ENCODE measurements at regions not wholly inside any gene's neighbourhood (a gene's known extent, or its start where the extent isn't known, plus 50 kb on each side); places are given as distances from the start of the nearest gene placed in this dataset.
A peak's percentile ranks its signal among the peaks of the same experiment; 100 is the strongest.

GRCh38 chr2:177314722-177315264, 50.3 kb upstream of the NFE2L2 start:
- DNase-seq, result no peak

- no peak for DNase-seq
Observed at GRCh38 chr2:177315364-177315763, 50.8 kb upstream of the NFE2L2 start.

- DNase-seq, result no peak
Observed at GRCh38 chr2:177316756-177317155, 52.2 kb upstream of the NFE2L2 start.

- DNase-seq, result no peak
Observed at GRCh38 chr2:177317443-177317842, 52.9 kb upstream of the NFE2L2 start.

GRCh38 chr2:177317857-177318256, 53.3 kb upstream of the NFE2L2 start:
- DNase-seq, result no peak

GRCh38 chr2:177318613-177319012, 54.1 kb upstream of the NFE2L2 start:
- DNase-seq, result no peak

GRCh38 chr2:177320596-177320995, 56.1 kb upstream of the NFE2L2 start:
- DNase-seq, result no peak

GRCh38 chr2:177322801-177323261, 58.3 kb upstream of the NFE2L2 start:
- no peak for DNase-seq

- DNase-seq, result no peak
Observed at GRCh38 chr2:177324797-177325196, 60.3 kb upstream of the NFE2L2 start.

- DNase-seq, result no peak
Observed at GRCh38 chr2:177325554-177325953, 61.0 kb upstream of the NFE2L2 start.

GRCh38 chr2:177326005-177326404, 61.5 kb upstream of the NFE2L2 start:
- no peak for DNase-seq

- DNase-seq, result no peak
Observed at GRCh38 chr2:177326591-177326990, 62.1 kb upstream of the NFE2L2 start.

- peak in 2 of 6 experiments; percentile 6 to 7 for DNase-seq
Observed at GRCh38 chr2:177327009-177327408, 62.5 kb upstream of the NFE2L2 start.

- DNase-seq, result no peak
Observed at GRCh38 chr2:177328056-177328455, 63.5 kb upstream of the NFE2L2 start.

- peak in 4 of 6 experiments; percentile 8 to 53 (median 18) for DNase-seq
Observed at GRCh38 chr2:177329064-177329463, 63.5 kb upstream of the AGPS start.

GRCh38 chr2:177331466-177331997, 61.0 kb upstream of the AGPS start:
- DNase-seq, result no peak

GRCh38 chr2:177332026-177332991, 60.3 kb upstream of the AGPS start:
- DNase-seq, result peak in 4 of 6 experiments; percentile 17 to 76 (median 63)

- DNase-seq, result no peak
Observed at GRCh38 chr2:177332992-177333388, 59.6 kb upstream of the AGPS start.

- peak in 4 of 6 experiments; percentile 5 to 67 (median 42) for DNase-seq
Observed at GRCh38 chr2:177334940-177335543, 57.5 kb upstream of the AGPS start.

- DNase-seq, result no peak
Observed at GRCh38 chr2:177335917-177336450, 56.6 kb upstream of the AGPS start.

GRCh38 chr2:177338177-177338721, 54.3 kb upstream of the AGPS start:
- no peak for DNase-seq

GRCh38 chr2:177340158-177340557, 52.4 kb upstream of the AGPS start:
- no peak for DNase-seq

GRCh38 chr2:177342736-177343135, 49.8 kb upstream of the AGPS start:
- DNase-seq, result no peak
